ENCODE measurements at regions not wholly inside any gene's neighbourhood (a gene's known extent, or its start where the extent isn't known, plus 50 kb on each side); places are given as distances from the start of the nearest gene placed in this dataset.

GRCh38 chr1:201719812-201720521 is 109.0 kb upstream of the IPO9 start (continued):
- TF ChIP-seq SIRT6 (IDR thresholded peaks at IDR 0.05; ENCODE audit: low read length) (no peak), PHF8 (conservative IDR thresholded peaks at IDR 0.05; ENCODE audit: low read depth, low read length) (no peak)

Data from H1 (cell line).